Calu3 (cell line): ENCODE measurements at regions not wholly inside any gene's neighbourhood (a gene's known extent, or its start where the extent isn't known, plus 50 kb on each side); places are given as distances from the start of the nearest gene placed in this dataset.

Experiments used
- BruUV-seq: library from RNA; stranded (reverse); fragments of 400-500 nt; replicated peaks from 2 replicates; lab custom pipeline; 2021; lab: Mats Ljungman, UMichigan
- CTCF ChIA-PET: fragments of 300-600 bp; sonication (Branson Sonifier 250); formaldehyde crosslinking; loops from one replicate; lab custom pipeline; 2022; ENCODE audit warnings: antibody characterized with exemption; lab: Charles Lee
- DNase-seq: peaks from one replicate; pipeline ENCODE4 v3.0.0; 2022
- H3K27ac Mint-ChIP-seq: one replicate; pipeline ENCODE4 v1.8.0; 2022; ENCODE audit warnings: mixed read lengths; ENCODE audit not compliant: unreplicated experiment
- H3K27me3 Mint-ChIP-seq: one replicate; pipeline ENCODE4 v1.8.0; 2022; ENCODE audit warnings: mixed read lengths; ENCODE audit not compliant: unreplicated experiment
- H3K36me3 Mint-ChIP-seq: one replicate; pipeline ENCODE4 v1.8.0; 2022; ENCODE audit warnings: mild to moderate bottlenecking, moderate library complexity, mixed read lengths; ENCODE audit not compliant: insufficient read depth, unreplicated experiment
- H3K4me1 Mint-ChIP-seq: one replicate; pipeline ENCODE4 v1.8.0; 2022; ENCODE audit warnings: mild to moderate bottlenecking, low read depth, mixed read lengths; ENCODE audit not compliant: unreplicated experiment
- H3K4me3 Mint-ChIP-seq: one replicate; pipeline ENCODE4 v1.8.0; 2022; ENCODE audit warnings: mild to moderate bottlenecking, low read depth, moderate library complexity, mixed read lengths; ENCODE audit not compliant: unreplicated experiment
- H3K9me3 Mint-ChIP-seq: one replicate; pipeline ENCODE4 v1.8.0; 2022; ENCODE audit warnings: low read depth, mixed read lengths; ENCODE audit not compliant: unreplicated experiment
- intact Hi-C: fragments of 100-400 bp; cut with micrococcal nuclease; formaldehyde crosslinking; loops from one replicate; pipeline ENCODE4 v1.10.0; 2022; ENCODE audit not compliant: unreplicated experiment
- TF ChIP-seq, protein P1 (sequence below): fragments of 200-600 bp; IDR thresholded peaks from one replicate; pipeline ENCODE4 v1.8.0; 2022; ENCODE audit warnings: antibody characterized with exemption; ENCODE audit not compliant: unreplicated experiment

DNA sequence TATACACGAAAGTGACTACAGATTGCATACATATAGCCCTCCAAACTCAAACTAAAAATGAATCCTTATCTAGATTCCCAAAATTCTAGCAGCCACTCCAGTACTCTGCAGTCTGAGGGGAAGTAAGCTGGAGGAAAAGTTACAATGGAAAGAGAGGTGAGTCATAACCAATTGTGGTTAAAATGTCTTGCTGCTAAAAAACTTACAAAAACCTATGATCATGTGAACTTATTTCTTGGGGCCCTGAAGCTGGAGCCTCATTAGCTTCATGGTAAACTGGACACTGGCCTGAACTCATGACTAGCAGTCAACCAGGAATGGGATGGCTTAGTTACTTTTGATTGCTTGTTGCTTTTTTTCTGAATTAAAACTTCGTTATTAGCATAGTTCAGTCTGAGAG is 175.9 kb downstream of the SLC4A3 start:
- TF ChIP-seq, protein P1, sequence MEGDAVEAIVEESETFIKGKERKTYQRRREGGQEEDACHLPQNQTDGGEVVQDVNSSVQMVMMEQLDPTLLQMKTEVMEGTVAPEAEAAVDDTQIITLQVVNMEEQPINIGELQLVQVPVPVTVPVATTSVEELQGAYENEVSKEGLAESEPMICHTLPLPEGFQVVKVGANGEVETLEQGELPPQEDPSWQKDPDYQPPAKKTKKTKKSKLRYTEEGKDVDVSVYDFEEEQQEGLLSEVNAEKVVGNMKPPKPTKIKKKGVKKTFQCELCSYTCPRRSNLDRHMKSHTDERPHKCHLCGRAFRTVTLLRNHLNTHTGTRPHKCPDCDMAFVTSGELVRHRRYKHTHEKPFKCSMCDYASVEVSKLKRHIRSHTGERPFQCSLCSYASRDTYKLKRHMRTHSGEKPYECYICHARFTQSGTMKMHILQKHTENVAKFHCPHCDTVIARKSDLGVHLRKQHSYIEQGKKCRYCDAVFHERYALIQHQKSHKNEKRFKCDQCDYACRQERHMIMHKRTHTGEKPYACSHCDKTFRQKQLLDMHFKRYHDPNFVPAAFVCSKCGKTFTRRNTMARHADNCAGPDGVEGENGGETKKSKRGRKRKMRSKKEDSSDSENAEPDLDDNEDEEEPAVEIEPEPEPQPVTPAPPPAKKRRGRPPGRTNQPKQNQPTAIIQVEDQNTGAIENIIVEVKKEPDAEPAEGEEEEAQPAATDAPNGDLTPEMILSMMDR, result no peak
- no peaks in the 10 kb centered on the region for H3K36me3 Mint-ChIP-seq
- H3K9me3 Mint-ChIP-seq, result no peaks in the 10 kb centered on the region
- no TSS peak for BruUV-seq
- no peak for DNase-seq
- H3K4me3 Mint-ChIP-seq, result no peak overlapping the region
- no peaks in the 10 kb centered on the region for H3K4me1 Mint-ChIP-seq
- intact Hi-C loops, result no loop called here
- H3K27ac Mint-ChIP-seq, result no peak overlapping the region
- no peaks in the 10 kb centered on the region for H3K27me3 Mint-ChIP-seq
- CTCF ChIA-PET, result no interaction called here

DNA sequence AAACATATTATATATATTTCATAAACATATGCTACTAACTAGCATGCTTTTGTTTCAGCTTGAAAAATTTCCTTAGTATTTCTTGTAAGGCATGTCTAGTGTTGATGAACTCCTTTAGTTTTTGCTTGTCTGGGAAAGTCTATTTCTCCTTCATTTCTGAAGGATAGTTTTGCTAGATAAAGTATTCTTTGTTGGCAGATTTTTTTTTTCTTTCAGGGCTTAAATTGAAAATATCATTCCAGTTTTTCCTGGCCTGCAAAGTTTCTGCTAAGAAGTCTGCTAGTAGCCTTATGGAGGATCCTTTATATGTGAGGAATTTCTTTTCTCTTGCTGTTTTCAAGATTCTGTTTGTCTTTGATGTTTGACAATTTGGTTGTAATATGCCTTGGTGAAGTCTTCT is 183.5 kb downstream of the SLC4A3 start:
- CTCF ChIA-PET, result no interaction called here
- Mint-ChIP-seq H3K9me3 (no peaks in the 10 kb centered on the region), H3K27ac (no peak overlapping the region), H3K36me3 (no peaks in the 10 kb centered on the region), H3K4me3 (no peak overlapping the region), H3K4me1 (no peaks in the 10 kb centered on the region), H3K27me3 (peaks cover 1% of the 10 kb centered on the region)
- DNase-seq, result no peak
- no TSS peak for BruUV-seq
- intact Hi-C loops, result no loop called here
- TF ChIP-seq, protein P1, result no peak

DNA sequence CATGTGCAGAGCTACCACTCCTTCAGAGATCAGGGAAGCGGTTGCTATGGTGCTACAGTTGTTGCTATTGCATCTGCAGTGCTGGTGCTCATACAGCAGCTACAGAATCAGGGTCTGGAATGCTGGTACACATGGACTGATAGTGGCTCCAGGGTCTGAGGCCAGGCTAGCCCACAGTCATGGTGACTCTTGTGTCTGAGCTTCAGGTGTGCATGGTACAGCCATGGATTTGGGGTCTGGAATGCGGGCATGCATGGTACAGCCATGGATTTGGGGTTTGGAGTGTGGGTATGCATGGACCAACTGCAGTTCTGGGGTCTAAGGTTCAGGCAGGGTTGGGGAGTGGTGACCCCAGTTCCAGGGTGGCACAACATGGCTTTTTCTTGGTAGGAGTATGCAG is 185.2 kb downstream of the SLC4A3 start:
- Mint-ChIP-seq H3K4me1 (no peaks in the 10 kb centered on the region), H3K27me3 (peaks cover 15% of the 10 kb centered on the region), H3K36me3 (no peaks in the 10 kb centered on the region), H3K4me3 (no peak overlapping the region), H3K27ac (no peak overlapping the region), H3K9me3 (no peaks in the 10 kb centered on the region)
- CTCF ChIA-PET, result no interaction called here
- DNase-seq, result no peak
- BruUV-seq, result no TSS peak
- TF ChIP-seq, protein P1, result no peak
- intact Hi-C loops, result no loop called here

DNA sequence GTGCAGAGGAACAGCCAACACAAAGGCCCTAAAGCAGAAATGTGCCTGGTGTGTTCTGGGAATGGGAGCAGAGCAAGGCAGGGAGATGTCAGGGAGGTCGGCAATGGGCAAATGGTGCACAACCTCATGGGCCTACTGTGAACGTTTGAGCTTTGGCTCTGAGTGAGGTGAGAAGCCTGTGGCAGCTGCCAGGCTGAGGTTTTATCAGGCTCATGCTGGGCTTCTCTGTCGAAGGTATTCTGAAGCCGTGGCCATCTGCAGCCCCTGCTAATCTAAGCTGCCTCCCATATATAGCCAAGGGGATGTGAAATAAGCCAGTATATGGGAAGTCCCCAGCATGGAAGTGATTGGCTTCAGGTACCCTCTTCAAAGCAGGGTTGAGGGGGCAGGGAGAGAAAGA is 193.3 kb downstream of the SLC4A3 start:
- TF ChIP-seq, protein P1, result no peak
- Mint-ChIP-seq H3K4me1 (no peaks in the 10 kb centered on the region), H3K27ac (no peak overlapping the region), H3K36me3 (no peaks in the 10 kb centered on the region), H3K27me3 (peaks cover 25% of the 10 kb centered on the region), H3K9me3 (peaks cover 4% of the 10 kb centered on the region), H3K4me3 (no peak overlapping the region)
- BruUV-seq, result no TSS peak
- intact Hi-C loops, result no loop called here
- CTCF ChIA-PET, result no interaction called here
- DNase-seq, result no peak
